ENCODE measurements at regions not wholly inside any gene's neighbourhood (a gene's known extent, or its start where the extent isn't known, plus 50 kb on each side); places are given as distances from the start of the nearest gene placed in this dataset.

DNA sequence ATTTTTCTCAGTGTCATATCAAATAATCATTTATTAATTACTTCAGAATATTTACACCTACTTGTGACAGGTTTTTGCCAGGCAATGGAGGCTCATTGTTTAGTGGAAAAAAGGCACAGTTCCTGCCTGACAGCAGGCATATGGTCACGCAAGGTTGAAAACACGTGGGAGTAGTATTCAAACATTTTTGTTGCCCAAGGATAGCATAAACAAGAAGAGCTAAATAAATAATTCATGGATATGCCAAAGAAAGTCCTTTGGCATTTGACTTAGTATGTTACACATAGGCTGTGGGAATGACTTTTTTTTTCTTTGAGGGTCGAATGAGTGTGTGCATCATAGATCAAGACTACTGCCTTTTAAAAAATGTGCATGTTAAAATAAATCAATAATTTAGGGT is 120.5 kb upstream of the SEMA3E start:
- ChIA-PET CTCF (ENCODE audit: partially characterized antibody) (no interaction called here), POLR2A (ENCODE audit: partially characterized antibody) (no interaction called here)
- no peak overlapping the region for H3K56ac ChIP-seq (replicated peaks; ENCODE audit: insufficient read length, low read depth, low read length)
- no peaks in the 10 kb centered on the region for H3K23me2 ChIP-seq (ENCODE audit: low read depth, low read length)
- H3K9me3 ChIP-seq (ENCODE audit: insufficient read depth in 2 of 2, low read depth in 1 of 2, low read length in 1 of 2): no peaks in the 10 kb centered on the region
- FAIRE-seq (no peak), DNase-seq (ENCODE audit: low read depth in 1 of 2, low spot score in 2 of 2) (no peak)
- no peaks in the 10 kb centered on the region for H3K27me3 ChIP-seq (replicated peaks in 1 of 4; ENCODE audit: control insufficient read depth in 3 of 4, extremely low read depth in 1 of 4, insufficient read depth in 3 of 4, low read length in 3 of 4)
- no peaks in the 10 kb centered on the region for H3K4me1 ChIP-seq (replicated peaks in 1 of 4; ENCODE audit: control insufficient read depth in 3 of 4, insufficient read depth in 4 of 4, low read length in 3 of 4)
- WGBS, 2 experiments (ENCODE audit: extremely low coverage in 1 of 2, insufficient coverage in 1 of 2, insufficient read length in 1 of 2, insufficient replicate concordance in 2 of 2, low coverage in 1 of 2, low lambda C conversion rate in 2 of 2, missing lambda C conversion rate in 1 of 2): 93% methylated on average over 3 of the region's 3 CpGs; no CpG with 5 or more reads in 1 of the 2 experiments
- no peaks in the 10 kb centered on the region for H3K79me2 ChIP-seq (ENCODE audit: control insufficient read depth in 1 of 2, insufficient read depth in 2 of 2, low read length in 2 of 2)
- H2AFZ ChIP-seq (ENCODE audit: low read length): no peak overlapping the region
- H3K36me3 ChIP-seq (ENCODE audit: control insufficient read depth in 2 of 4, insufficient read depth in 4 of 4, low read length in 3 of 4): no peaks in the 10 kb centered on the region
- no peak overlapping the region for H2BK12ac ChIP-seq (ENCODE audit: low read depth, low read length)
- H4K20me1 ChIP-seq (replicated peaks in 1 of 2; ENCODE audit: control insufficient read depth in 1 of 2, insufficient read depth in 2 of 2, low read length in 2 of 2): no peaks in the 10 kb centered on the region
- H4K5ac ChIP-seq (ENCODE audit: insufficient read length, low read depth, low read length): no peak overlapping the region
- H4K91ac ChIP-seq (replicated peaks; ENCODE audit: insufficient read length, low read length): no peak overlapping the region
- H2AK5ac ChIP-seq (ENCODE audit: low read depth, low read length): no peak overlapping the region
- TF ChIP-seq RBBP5 (IDR thresholded peaks at IDR 0.05; ENCODE audit: borderline replicate concordance, low read depth, low read length) (no peak), CBX5 (IDR thresholded peaks at IDR 0.05; ENCODE audit: low read depth, low read length) (no peak), HDAC2 (IDR thresholded peaks at IDR 0.05; ENCODE audit: borderline replicate concordance in 1 of 2, low read depth in 2 of 2, low read length in 2 of 2) (no peak), TAF1 (IDR thresholded peaks at IDR 0.05; ENCODE audit: low read depth, low read length) (no peak), ASH2L (IDR thresholded peaks at IDR 0.05; ENCODE audit: low read length) (no peak), POU5F1 (IDR thresholded peaks at IDR 0.05; ENCODE audit: low read depth, low read length) (no peak)
- TF ChIP-seq, protein P1, sequence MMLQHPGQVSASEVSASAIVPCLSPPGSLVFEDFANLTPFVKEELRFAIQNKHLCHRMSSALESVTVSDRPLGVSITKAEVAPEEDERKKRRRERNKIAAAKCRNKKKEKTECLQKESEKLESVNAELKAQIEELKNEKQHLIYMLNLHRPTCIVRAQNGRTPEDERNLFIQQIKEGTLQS (IDR thresholded peaks at IDR 0.05; ENCODE audit: insufficient read depth, low read depth, low read length): no peak
- no peaks in the 10 kb centered on the region for H3K79me1 ChIP-seq (ENCODE audit: low read depth, low read length)
- no peak overlapping the region for H2BK120ac ChIP-seq (replicated peaks; ENCODE audit: low read depth, low read length)
- H3K14ac ChIP-seq (ENCODE audit: insufficient read length): no peak overlapping the region
- no peak overlapping the region for H2BK20ac ChIP-seq (ENCODE audit: low read length)
- no peak overlapping the region for H3K27ac ChIP-seq (ENCODE audit: low read depth, low read length)
- no peak overlapping the region for H2BK5ac ChIP-seq (ENCODE audit: low read depth, low read length)
- no peak overlapping the region for H4K8ac ChIP-seq (ENCODE audit: extremely low read depth, insufficient read depth, low read length)
- no peak overlapping the region for H3K4me2 ChIP-seq (ENCODE audit: insufficient read depth in 1 of 2, low read depth in 2 of 2, low read length in 2 of 2)
- no peak overlapping the region for H3K4me3 ChIP-seq (ENCODE audit: extremely low read depth in 1 of 4, insufficient read depth in 2 of 4, low read depth in 3 of 4, low read length in 4 of 4)
- no peak overlapping the region for H2BK15ac ChIP-seq (ENCODE audit: low read length)
- H3K18ac ChIP-seq (ENCODE audit: extremely low read depth, low read length): no peak overlapping the region
- H3K23ac ChIP-seq (ENCODE audit: insufficient read length): no peak overlapping the region
- no peak overlapping the region for H3K9ac ChIP-seq (replicated peaks in 1 of 4; ENCODE audit: extremely low read depth in 1 of 4, low read depth in 3 of 4, low read length in 3 of 4)
- H3K4ac ChIP-seq (replicated peaks; ENCODE audit: insufficient read length, low read depth, low read length): no peak overlapping the region

Measured in H1 (cell line).